GM12872 (cell line): ENCODE measurements at regions not wholly inside any gene's neighbourhood (a gene's known extent, or its start where the extent isn't known, plus 50 kb on each side); places are given as distances from the start of the nearest gene placed in this dataset.
A peak's percentile ranks its signal among the peaks of the same experiment; 100 is the strongest.

ENCODE experiments used
- TF ChIP-seq, protein P1 (sequence below): IDR thresholded peaks from 3 replicates; pipeline ENCODE4 v1.5.1; 2011; ENCODE audit warnings: low read depth, mild to moderate bottlenecking, low read length, moderate library complexity; ENCODE audit not compliant: insufficient read depth

DNA sequence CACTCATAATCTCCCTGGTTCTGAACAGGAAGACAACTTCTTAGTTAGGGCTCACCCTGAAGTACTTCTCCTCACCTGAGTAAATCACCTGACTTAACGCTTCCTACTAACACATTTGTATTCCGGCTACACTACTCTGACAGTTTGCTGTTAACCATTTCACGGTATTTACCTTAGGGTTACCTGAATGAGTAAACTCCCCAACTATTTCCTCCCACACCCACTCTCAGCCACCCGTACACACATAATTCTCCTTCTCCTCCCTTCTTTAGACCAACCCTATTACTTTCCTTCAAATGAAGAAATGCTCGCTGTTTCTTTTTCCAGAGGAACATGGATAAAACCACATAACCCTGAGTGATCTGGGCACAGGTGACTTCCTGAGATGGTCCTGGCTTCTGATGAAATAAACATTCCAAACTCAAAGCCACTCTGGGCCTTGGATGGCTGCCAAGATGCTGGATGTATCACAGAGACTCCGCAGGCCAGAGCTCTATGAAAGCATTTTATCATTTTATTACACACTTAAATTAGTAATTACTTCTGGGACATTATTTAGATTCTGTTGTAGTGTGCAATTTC is 183.6 kb upstream of the ATP11B start:
- TF ChIP-seq, protein P1, sequence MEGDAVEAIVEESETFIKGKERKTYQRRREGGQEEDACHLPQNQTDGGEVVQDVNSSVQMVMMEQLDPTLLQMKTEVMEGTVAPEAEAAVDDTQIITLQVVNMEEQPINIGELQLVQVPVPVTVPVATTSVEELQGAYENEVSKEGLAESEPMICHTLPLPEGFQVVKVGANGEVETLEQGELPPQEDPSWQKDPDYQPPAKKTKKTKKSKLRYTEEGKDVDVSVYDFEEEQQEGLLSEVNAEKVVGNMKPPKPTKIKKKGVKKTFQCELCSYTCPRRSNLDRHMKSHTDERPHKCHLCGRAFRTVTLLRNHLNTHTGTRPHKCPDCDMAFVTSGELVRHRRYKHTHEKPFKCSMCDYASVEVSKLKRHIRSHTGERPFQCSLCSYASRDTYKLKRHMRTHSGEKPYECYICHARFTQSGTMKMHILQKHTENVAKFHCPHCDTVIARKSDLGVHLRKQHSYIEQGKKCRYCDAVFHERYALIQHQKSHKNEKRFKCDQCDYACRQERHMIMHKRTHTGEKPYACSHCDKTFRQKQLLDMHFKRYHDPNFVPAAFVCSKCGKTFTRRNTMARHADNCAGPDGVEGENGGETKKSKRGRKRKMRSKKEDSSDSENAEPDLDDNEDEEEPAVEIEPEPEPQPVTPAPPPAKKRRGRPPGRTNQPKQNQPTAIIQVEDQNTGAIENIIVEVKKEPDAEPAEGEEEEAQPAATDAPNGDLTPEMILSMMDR = no peak

DNA sequence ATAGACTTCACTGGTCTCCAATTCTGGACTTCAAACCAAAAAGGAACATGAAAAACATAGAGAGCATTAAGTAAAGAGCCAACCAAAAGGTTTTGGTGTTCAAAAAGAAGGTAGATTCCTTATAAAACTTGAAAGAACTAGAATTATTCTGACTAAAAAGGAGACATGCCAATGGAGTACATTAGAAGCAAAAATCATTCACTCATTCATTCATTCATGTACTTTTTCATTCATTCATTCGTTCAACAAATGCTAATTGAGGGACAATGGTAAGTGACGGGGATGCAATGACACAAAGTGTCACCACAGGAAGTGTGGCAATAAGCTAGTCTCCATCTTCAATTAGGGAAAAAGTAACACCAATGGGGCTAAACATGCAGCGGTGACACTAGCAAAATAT is 181.0 kb upstream of the ATP11B start:
- TF ChIP-seq, protein P1 = no peak

DNA sequence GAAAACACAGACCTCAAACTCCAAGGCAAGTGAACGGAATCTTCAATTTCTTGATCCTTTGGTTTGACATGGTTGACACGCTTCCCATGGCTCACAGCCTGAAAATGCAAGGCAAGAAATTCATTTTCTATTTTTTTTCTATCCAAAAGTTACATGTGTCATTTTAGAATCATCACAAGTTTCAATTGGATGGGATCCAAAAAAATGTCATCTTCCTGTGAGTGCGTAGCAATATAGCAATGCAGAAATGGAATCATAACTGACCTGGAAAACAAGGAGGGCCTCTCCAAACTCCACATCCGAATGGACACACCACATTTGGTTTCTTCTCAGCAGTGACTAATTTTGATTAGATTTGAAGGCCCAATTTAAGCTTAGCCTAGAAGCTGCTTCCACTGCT is 175.8 kb upstream of the ATP11B start:
- TF ChIP-seq, protein P1 = no peak

DNA sequence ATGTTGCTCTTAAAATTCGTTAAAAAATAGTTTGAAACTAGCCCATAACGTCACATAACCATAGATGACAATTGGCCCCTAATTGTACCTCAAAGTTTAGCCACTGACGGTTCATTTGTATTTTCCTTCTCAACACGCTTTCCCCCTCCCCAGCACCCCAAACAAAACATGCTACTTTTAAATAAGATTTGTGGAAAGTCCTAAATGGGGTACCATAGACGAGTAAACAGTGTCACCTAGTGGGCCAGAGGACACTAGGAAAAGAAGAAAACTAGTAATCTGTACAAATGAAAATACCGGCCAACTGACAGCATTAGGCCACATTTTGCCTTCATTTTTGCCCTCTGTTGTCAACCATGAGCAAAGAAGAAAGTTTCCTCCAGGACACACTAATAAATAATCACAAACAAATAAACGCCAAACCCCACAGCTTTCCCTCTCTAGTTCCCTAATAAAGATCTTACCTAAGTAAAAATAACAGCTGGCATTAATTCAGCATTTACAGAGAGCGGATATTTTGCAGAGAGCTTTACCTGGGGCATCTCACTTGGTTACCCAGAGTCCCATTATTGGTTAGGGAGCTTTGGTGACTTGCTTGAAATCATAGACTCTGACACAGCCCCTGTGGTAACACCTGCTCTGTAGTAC is 175.1 kb upstream of the ATP11B start:
- TF ChIP-seq, protein P1 = peak; percentile 55

DNA sequence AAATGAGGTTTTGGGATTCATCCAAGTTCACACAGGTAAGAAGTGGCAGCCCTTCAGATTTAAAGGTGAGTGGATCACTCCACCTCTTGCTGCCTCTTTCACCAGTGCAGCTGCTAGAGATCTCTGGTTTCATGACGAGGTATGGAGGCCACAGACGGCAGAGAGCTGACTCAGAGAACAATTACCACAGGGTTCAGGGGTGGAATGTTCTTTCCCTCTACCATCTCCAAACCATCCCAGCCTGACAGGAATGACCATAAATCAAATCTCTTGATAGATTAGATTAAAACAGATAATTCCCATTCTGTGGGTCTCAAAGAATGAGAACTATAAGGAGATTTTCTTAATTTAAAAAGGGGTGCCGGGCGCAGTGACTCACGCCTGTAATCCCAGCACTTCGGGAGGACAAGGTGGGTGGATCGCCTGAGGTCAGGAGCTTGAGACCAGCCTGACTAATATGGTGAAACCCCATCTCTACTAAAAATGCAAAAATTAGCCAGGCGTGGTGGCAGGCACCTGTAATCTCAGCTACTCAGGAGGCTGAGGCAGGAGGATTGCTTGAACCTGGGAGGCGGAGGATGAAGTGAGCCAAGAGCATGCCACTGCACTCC is 174.2 kb upstream of the ATP11B start:
- TF ChIP-seq, protein P1 = no peak

DNA sequence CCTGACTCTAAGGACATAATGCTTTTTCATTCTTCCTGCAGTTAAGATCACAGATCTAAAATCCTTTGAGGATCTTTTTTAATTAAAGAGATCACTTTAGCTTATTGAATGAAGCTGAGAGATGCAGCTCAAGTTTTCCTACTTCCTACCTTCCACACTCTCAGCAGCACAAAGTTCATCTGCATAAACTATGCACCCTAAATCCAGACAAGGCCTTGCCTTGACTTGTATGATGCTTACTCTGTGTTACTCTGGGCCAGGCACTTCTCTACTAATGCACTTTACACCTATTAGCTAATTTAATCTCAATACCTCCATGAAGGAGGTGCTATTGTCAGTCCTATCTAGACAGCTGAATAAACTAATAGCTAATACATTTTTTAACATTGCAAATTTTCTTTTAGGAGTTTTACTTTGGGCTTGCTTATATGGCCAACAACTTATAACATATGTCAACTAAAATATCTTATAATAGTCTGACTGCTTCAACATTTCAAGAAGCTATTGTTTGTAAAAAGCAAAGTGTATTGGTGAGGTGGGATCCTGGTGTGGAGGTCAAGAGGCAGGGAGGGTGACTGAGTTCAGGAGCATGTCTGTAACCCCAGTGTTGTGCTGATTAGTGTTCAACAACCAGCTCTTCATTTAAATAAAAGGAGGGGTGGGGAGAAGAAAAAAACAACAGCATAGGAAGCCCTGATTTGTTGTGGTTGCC is 172.4 kb upstream of the ATP11B start:
- TF ChIP-seq, protein P1 = no peak
